GM19035 (cell line): ENCODE measurements at regions not wholly inside any gene's neighbourhood (a gene's known extent, or its start where the extent isn't known, plus 50 kb on each side); places are given as distances from the start of the nearest gene placed in this dataset.
A peak's percentile ranks its signal among the peaks of the same experiment; 100 is the strongest.
"Not testable (repeated sequence)": the region's sequence is repeated elsewhere in the genome, so short reads cannot be mapped to it uniquely, and the experiment has no call there.

Experiments
- ATAC-seq: cut with Tn5 transposase; IDR thresholded peaks from one replicate; pipeline ENCODE4 v1.9.1; 2021; ENCODE audit not compliant: unreplicated experiment

DNA sequence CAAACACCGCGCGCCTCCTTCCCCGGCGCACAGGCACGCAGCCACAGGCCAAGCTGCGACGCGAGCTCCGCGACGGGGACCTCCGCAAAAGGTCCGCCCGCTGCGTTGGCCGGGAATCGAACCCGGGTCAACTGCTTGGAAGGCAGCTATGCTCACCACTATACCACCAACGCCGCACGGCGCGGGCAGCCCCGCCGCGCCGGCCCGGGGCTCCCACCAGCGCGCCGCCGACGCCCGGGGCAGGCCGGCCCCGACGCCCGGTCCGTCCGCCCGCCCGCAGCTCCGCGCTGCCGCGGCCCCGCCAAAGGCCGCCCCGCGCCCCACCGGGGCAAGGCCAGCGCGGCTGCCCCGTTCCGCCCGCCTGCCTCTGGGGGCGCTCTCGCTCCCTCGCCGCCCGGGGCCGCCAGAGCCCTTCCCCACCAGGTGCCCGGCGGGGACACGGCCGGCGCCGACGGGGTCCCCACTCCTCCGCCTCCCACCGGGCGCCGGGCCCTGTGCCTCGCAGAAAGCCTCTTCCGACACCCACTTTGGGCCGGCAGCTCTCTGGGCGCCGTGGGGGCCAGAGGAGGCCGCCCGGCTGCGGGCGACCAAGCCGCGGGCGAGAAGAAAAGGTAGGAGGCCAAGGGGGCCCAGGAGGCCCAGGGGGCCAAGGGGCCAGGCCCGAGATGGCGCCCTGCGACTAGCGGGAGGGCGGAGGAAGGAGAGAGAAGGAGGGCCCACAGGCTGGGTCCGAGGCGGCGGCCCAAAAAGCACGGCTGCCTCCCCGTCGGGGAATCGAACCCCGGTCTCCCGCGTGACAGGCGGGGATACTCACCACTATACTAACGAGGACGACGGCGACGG lies 50.2 kb upstream of the FCGR2A start:
- ATAC-seq = peak; percentile 31

GRCh38 chr1:161453950-161454864 lies 51.0 kb upstream of the FCGR2A start:
- ATAC-seq = peak; percentile 59

DNA sequence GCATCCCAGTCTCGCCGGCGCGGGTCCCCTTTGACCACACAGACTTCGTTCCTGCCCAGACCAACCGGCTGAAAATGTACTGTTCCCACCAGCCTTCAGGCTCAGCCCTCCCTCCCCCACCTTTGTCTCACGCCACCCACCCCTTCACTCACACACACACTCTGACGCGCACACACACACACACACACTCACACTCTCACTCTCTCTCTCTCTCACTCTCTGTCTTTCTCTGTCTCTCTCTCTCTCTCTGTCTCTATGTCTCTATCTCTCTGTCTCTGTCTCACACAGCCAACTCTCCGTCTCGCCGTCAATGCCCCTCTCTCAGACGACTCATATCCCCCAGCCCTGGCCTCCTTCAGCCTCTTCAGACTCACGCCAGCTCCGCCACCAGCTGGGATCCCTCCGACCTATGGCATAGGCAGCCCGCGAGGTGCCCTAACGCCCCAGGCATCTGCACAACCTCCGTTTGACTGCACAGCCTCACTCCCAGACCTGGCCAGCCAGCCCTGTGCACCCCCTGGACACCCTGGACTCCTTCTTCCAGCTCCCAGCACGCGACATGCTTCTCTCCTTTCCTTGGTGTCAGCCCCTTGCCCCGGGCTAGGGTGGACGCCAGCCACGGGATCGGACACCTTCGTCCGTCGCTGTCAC lies 53.4 kb upstream of the FCGR2A start:
- not testable (repeated sequence) for ATAC-seq

DNA sequence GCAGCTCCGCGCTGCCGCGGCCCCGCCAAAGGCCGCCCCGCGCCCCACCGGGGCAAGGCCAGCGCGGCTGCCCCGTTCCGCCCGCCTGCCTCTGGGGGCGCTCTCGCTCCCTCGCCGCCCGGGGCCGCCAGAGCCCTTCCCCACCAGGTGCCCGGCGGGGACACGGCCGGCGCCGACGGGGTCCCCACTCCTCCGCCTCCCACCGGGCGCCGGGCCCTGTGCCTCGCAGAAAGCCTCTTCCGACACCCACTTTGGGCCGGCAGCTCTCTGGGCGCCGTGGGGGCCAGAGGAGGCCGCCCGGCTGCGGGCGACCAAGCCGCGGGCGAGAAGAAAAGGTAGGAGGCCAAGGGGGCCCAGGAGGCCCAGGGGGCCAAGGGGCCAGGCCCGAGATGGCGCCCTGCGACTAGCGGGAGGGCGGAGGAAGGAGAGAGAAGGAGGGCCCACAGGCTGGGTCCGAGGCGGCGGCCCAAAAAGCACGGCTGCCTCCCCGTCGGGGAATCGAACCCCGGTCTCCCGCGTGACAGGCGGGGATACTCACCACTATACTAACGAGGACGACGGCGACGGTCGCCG lies 57.4 kb upstream of the FCGR2A start:
- ATAC-seq = peak; percentile 35

GRCh38 chr1:161447040-161447759 lies 58.1 kb upstream of the FCGR2A start:
- peak; percentile 63 for ATAC-seq

DNA sequence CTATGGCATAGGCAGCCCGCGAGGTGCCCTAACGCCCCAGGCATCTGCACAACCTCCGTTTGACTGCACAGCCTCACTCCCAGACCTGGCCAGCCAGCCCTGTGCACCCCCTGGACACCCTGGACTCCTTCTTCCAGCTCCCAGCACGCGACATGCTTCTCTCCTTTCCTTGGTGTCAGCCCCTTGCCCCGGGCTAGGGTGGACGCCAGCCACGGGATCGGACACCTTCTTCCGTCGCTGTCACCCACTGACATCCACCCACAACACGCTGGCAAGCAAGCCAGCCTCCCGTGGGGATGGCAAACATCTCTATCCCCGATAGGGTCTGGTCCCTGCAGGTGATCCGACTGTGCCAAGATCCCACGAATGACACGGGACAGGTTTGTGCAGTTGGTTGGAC lies 60.5 kb upstream of the FCGR2A start:
- not testable (repeated sequence) for ATAC-seq

- not testable (repeated sequence) for ATAC-seq
Measured at GRCh38 chr1:161444255-161444654, 61.0 kb upstream of the FCGR2A start.

GRCh38 chr1:161440312-161440894 lies 64.9 kb upstream of the FCGR2A start:
- ATAC-seq = peak; percentile 51

DNA sequence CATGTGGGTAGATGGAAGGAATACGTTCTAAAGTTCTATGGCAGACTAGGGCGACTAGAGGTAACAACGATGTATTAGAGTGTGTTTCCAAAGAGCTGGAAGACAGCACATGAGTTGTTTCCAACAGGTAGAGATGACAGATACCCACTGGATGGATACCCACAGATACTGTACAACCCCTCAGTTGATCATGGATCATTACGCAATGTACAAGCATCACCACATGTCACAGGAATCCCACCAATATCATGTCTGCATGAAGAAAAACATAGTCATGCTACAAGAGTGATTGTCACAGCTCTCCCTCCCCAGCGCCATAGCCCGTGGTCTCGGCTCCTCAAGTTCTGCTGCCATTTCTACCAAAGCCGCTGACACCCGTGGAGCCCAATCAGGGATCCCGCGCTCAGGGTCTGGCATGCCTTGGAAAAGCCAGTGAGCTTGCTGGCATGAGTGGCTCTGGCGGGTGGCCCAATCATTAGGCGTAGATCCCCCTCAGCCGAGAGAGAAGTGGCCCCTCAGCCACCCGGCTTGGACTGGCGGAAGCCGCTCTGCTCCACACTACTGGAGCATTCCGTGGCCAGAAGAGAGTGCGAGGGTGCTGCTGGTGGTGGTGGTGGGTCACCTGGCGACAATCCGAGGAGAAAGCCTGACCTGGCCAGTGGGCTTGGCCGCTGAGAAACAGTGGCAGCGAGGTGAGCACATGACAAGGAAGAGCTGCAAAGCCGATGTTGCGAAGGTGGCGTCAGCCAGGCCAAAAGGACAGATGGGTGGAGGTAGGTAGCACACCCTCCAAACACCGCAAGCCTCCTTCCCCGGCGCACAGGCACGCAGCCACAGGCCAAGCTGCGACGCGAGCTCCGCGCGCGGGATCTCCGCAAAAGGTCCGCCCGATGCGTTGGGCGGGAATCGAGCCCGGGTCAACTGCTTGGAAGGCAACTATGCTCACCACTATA lies 65.7 kb upstream of the FCGR2A start:
- no peak for ATAC-seq

DNA sequence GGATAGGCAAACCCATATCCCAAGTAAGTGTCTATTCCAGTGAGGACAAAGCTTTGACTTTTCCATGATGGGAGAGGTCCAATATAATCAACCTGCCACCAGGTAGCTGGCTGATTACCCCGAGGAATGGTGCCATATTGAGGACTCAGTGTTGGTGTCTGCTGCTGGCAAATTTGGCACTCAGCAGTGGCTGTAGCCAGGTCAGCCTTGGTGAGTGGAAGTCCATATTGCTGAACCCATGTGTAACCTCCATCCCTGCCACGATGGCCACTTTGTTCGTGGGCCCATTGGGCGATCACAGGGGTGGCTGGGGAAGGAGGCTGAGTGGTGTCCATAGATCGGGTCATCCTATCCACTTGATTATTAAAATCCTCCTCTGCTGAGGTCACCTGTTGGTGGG lies 65.5 kb upstream of the CFAP126 start:
- ATAC-seq = not testable (repeated sequence)

DNA sequence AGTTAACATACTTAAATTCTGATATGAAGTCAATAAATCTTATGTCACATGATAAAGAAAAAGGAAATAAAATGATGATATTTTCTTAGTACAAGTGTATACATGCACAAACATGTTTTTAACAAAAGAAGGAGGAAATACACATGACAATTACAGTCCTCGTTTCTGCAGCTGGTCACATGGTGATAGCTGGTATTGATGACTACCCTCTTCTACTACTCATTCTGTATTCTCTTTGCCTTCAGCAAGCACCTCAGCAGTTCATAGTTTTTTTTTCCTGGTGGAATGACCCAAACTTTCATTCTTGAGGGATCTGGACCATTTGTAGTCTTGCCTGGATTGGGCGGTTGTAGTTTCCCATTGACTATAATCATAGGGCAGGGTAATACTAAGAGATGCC lies 64.4 kb upstream of the CFAP126 start:
- no peak for ATAC-seq

- ATAC-seq = no peak
Measured at GRCh38 chr1:161427733-161428516, 60.2 kb upstream of the CFAP126 start.

DNA sequence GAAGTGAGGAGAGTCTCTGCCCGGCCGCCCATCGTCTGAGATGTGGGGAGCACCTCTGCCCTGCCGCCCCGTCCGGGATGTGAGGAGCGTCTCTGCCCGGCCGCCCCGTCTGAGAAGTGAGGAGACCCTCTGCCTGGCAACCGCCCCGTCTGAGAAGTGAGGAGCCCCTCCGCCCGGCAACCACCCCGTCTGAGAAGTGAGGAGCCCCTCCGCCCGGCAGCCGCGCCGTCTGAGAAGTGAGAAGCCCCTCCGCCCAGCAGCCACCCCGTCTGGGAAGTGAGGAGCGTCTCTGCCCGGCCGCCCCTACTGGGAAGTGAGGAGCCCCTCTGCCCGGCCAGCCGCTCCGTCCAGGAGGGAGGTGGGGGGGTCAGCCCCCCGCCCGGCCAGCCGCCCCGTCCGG lies 55.2 kb upstream of the CFAP126 start:
- not testable (repeated sequence) for ATAC-seq

GRCh38 chr1:161421456-161421855 lies 53.8 kb upstream of the CFAP126 start:
- no peak for ATAC-seq

DNA sequence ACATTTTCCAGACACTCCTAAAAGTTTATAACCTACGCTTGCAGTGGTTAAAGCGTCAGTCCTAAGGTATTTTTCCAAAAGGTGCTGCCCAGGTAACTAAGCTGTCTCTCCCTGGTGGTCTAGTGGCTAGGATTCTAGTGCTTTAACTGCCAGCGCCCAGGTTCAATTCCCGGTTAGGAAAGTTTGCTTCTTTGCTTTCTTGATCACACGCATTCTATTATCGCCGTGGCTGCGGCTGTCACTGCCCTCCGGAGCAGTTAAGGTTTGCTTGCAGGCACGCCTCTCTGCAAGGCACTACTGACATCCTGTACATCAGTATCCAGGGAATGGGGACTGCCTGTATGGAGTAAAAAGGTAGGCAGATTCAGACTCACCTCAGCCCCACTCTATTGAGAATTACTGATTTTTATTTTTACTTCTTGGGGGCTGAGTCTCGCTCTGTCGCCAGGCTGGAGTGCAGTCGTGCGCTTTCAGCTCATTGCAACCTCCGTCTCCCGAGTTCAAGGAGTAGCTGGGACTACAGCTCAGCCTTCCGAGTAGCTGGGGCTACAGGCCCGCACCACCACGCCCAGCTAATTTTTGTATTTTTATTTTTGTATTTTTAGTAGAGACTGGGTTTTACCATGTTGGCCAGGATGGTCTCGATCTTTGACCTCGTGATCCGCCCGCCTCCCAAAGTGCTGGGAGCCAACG lies 53.2 kb upstream of the CFAP126 start:
- ATAC-seq = no peak

GRCh38 chr1:161417536-161417935 lies 49.9 kb upstream of the CFAP126 start:
- ATAC-seq = not testable (repeated sequence)
